ENCODE measurements at regions not wholly inside any gene's neighbourhood (a gene's known extent, or its start where the extent isn't known, plus 50 kb on each side); places are given as distances from the start of the nearest gene placed in this dataset.

- TF ChIP-seq CREB1 (CRISPR knock-in tag; IDR thresholded peaks at IDR 0.05; ENCODE audit: low read depth): no peak
- no peak for TF ChIP-seq POLR2AphosphoS5 (IDR thresholded peaks at IDR 0.05; ENCODE audit: low read depth)
- no peak for TF ChIP-seq EZH2 (IDR thresholded peaks at IDR 0.05; ENCODE audit: low read depth, unreplicated experiment)
These were observed 424.4 kb upstream of the AUTS2 start (continued) for GRCh38 chr7:69173846-69174245.

- Mint-ChIP-seq H3K36me3 (ENCODE audit: low read depth) (peaks cover 30% of the 10 kb centered on the region), H3K27me3 (ENCODE audit: insufficient read depth, low read depth, poor library complexity) (peaks cover 3% of the 10 kb centered on the region), H3K27ac (no peak overlapping the region), H3K9me3 (peaks cover 99% of the 10 kb centered on the region), H3K4me1 (no peaks in the 10 kb centered on the region), H3K4me3 (no peak overlapping the region)
- no peaks in the 10 kb centered on the region for H3K9me2 ChIP-seq (ENCODE audit: insufficient read depth)
- H3K79me2 ChIP-seq (replicated peaks; ENCODE audit: insufficient read depth): no peaks in the 10 kb centered on the region
- H4K20me1 ChIP-seq (replicated peaks; ENCODE audit: insufficient read depth): no peaks in the 10 kb centered on the region
- no peak overlapping the region for H3K4me3 ChIP-seq
- H2AFZ ChIP-seq: no peak overlapping the region
- no peak overlapping the region for H3K27ac ChIP-seq (ENCODE audit: low read depth)
- no peaks in the 10 kb centered on the region for H3K4me1 ChIP-seq (ENCODE audit: insufficient read depth)
- TF ChIP-seq EZH2 (IDR thresholded peaks at IDR 0.05; ENCODE audit: low read depth, unreplicated experiment) (no peak), ZNF462 (CRISPR knock-in tag; IDR thresholded peaks at IDR 0.05) (no peak), REST (IDR thresholded peaks at IDR 0.05; ENCODE audit: unreplicated experiment) (no peak), CTCF (conservative IDR thresholded peaks at IDR 0.05; ENCODE audit: low read depth in 2 of 2) (no peak), CREB1 (CRISPR knock-in tag; IDR thresholded peaks at IDR 0.05; ENCODE audit: low read depth) (no peak), POLR2AphosphoS5 (IDR thresholded peaks at IDR 0.05; ENCODE audit: low read depth) (no peak)
- H3F3A ChIP-seq (replicated peaks; ENCODE audit: low read depth): no peaks in the 10 kb centered on the region
- ATAC-seq: no peak
- H3K4me2 ChIP-seq: no peak overlapping the region
- DNase-seq (ENCODE audit: low spot score): no peak
- H3K36me3 ChIP-seq (ENCODE audit: insufficient read depth): no peaks in the 10 kb centered on the region
- H3K27me3 ChIP-seq (ENCODE audit: insufficient read depth): no peaks in the 10 kb centered on the region
These were observed 421.4 kb upstream of the AUTS2 start for GRCh38 chr7:69176841-69177240.
